ENCODE measurements at regions not wholly inside any gene's neighbourhood (a gene's known extent, or its start where the extent isn't known, plus 50 kb on each side); places are given as distances from the start of the nearest gene placed in this dataset.
"Not testable (repeated sequence)": the region's sequence is repeated elsewhere in the genome, so short reads cannot be mapped to it uniquely, and the experiment has no call there.

GRCh38 chr11:19627566-19627965 is 85.1 kb upstream of the NAV2 start:
- DNase-seq (ENCODE audit: low read depth in 2 of 2) = no peak

GRCh38 chr11:19625438-19625837 is 87.2 kb upstream of the NAV2 start:
- no peak for DNase-seq (ENCODE audit: low read depth in 2 of 2)

GRCh38 chr11:19617696-19618523 is 94.7 kb upstream of the NAV2 start:
- DNase-seq (ENCODE audit: low read depth in 2 of 2) = no peak

- DNase-seq (ENCODE audit: low read depth in 2 of 2) = no peak
These were observed 97.1 kb upstream of the NAV2 start for GRCh38 chr11:19615341-19616183.

GRCh38 chr11:19614370-19614940 is 98.2 kb upstream of the NAV2 start:
- no peak for DNase-seq (ENCODE audit: low read depth in 2 of 2)

- DNase-seq (ENCODE audit: low read depth in 2 of 2) = not testable (repeated sequence)
These were observed 100.6 kb upstream of the NAV2 start for GRCh38 chr11:19612025-19612424.

GRCh38 chr11:19607656-19608360 is 104.8 kb upstream of the NAV2 start:
- DNase-seq (ENCODE audit: low read depth in 2 of 2) = no peak

- no peak for DNase-seq (ENCODE audit: low read depth in 2 of 2)
These were observed 105.6 kb upstream of the NAV2 start for GRCh38 chr11:19606856-19607655.

GRCh38 chr11:19605520-19606371 is 106.9 kb upstream of the NAV2 start:
- no peak for DNase-seq (ENCODE audit: low read depth in 2 of 2)

GRCh38 chr11:19604679-19605375 is 107.8 kb upstream of the NAV2 start:
- DNase-seq (ENCODE audit: low read depth in 2 of 2) = no peak

GRCh38 chr11:19603771-19604170 is 108.9 kb upstream of the NAV2 start:
- no peak for DNase-seq (ENCODE audit: low read depth in 2 of 2)

- no peak for DNase-seq (ENCODE audit: low read depth in 2 of 2)
These were observed 109.7 kb upstream of the NAV2 start for GRCh38 chr11:19602891-19603290.

GRCh38 chr11:19602406-19602805 is 110.2 kb upstream of the NAV2 start:
- DNase-seq (ENCODE audit: low read depth in 2 of 2) = no peak

- no peak for DNase-seq (ENCODE audit: low read depth in 2 of 2)
These were observed 111.4 kb upstream of the NAV2 start for GRCh38 chr11:19601235-19601634.

- DNase-seq (ENCODE audit: low read depth in 2 of 2) = no peak
These were observed 113.0 kb upstream of the NAV2 start for GRCh38 chr11:19599681-19600080.

GRCh38 chr11:19598876-19599486 is 113.7 kb upstream of the NAV2 start:
- DNase-seq (ENCODE audit: low read depth in 2 of 2) = no peak

- DNase-seq (ENCODE audit: low read depth in 2 of 2) = no peak
These were observed 114.2 kb upstream of the NAV2 start for GRCh38 chr11:19598456-19598855.

GRCh38 chr11:19597876-19598275 is 114.8 kb upstream of the NAV2 start:
- DNase-seq (ENCODE audit: low read depth in 2 of 2) = no peak

GRCh38 chr11:19597206-19597605 is 115.4 kb upstream of the NAV2 start:
- no peak for DNase-seq (ENCODE audit: low read depth in 2 of 2)

Data from stimulated activated CD8-positive, alpha-beta memory T cell treated with anti-CD3 and anti-CD28 coated beads, Interleukin-15, amount 100 ng/mL, for 4 hours (primary cell).